DMS153 treated with DMSO at 0.1 percent for 48 hours (cell line): ENCODE measurements at regions not wholly inside any gene's neighbourhood (a gene's known extent, or its start where the extent isn't known, plus 50 kb on each side); places are given as distances from the start of the nearest gene placed in this dataset.

ENCODE experiments used
- DNase-seq: peaks from one replicate; lab custom pipeline; 2025; ENCODE audit not compliant: unreplicated experiment; lab: John Stamatoyannopoulos, UW

DNA sequence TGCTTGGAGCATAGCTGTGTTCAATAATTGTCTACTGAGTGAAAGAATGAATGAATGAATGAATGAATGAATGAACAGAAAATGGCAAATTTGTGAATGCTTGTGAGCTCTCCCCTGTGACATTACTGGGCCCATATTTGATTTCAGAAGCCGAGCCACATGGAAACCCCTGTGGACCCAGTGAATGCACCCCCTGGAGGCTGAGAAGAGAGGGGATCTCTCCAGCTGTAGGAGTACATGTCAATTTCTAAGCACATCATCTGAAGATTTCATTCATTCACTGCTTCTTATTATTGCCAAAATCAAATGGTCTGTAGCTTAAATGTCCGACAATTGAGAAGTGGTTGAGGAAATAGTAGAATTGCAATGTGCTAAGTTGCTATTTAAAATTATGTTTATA lies 58.3 kb upstream of the DOCK1 start:
- no peak for DNase-seq

GRCh38 chr10:126847666-126848065 lies 57.6 kb upstream of the DOCK1 start:
- DNase-seq: no peak

DNA sequence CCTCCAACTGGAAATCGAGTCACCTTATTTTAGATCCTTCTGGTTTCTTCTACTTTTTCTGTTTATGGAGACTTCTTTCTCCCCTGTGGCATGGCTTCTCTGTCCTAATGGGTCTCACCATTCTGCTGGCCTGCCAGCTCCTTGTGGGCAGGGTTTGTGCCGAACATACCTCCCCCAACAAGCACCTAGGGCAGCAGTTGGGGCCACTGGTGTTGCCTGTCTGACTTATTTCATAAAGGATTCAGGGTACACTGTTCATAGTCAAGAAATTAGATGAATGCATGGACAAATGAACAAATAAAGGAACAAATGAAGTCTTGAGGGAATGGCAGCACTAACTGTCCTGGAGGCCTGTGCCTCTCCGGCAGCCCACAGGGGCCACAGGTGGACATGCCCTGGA lies 55.6 kb upstream of the DOCK1 start:
- no peak for DNase-seq

DNA sequence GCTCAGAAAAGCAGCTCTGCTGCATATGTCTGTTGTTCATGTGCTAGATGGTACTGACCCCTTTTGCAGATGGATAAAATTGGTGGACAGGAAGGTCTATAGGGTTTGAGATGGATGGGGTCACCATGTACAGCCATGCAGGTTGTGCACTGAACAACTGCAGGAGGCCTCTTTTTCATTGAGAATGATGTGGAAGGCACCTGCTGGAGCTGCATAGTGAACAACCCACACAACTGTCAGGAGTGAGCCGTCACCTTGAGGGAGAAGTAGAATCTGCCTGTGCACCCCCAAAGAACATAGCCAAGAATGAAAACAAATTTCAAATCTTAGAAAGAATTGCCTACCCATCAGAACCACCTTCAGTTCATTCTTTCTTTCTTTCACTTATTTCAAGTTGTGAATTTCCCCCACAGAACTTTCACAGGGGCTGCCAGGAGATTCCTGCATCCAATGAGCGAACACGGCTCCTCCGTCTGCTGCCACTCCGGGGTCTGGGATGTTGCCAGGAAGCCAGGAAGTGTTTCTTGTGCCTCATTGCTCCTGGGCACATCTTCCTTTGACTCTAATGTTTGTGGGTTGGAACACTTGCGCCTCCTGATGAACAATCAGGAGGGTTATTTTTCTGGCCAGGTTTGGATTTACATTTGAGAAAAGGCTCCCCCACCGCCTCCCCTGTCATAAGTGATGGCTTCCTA lies 53.7 kb upstream of the DOCK1 start:
- no peak for DNase-seq

- DNase-seq: no peak
Observed at GRCh38 chr10:126854726-126855495, 50.3 kb upstream of the DOCK1 start.
